Fibroblast of lung (primary cell): ENCODE measurements at regions not wholly inside any gene's neighbourhood (a gene's known extent, or its start where the extent isn't known, plus 50 kb on each side); places are given as distances from the start of the nearest gene placed in this dataset.

Source experiments
- DNase-seq, 2 donors: peaks; one replicate each; pipeline versions ENCODE4 v3.0.0 to v3.0.0-alpha.2; 2010; ENCODE audit warnings: low read depth in 2 of 2
- H2AFZ ChIP-seq: 2 replicates; pipeline ENCODE4 v1.5.1; 2012; ENCODE audit warnings: low read length, control low read depth, inconsistent platforms
- H3K27ac ChIP-seq: 2 replicates; pipeline ENCODE4 v1.5.1; 2011; ENCODE audit warnings: low read length, control low read depth; ENCODE audit not compliant: insufficient read depth
- H3K27me3 ChIP-seq: 2 replicates; pipeline ENCODE4 v1.5.1; 2011; ENCODE audit warnings: mild to moderate bottlenecking, low read length; ENCODE audit not compliant: control insufficient read depth, insufficient read depth
- H3K36me3 ChIP-seq: 2 replicates; pipeline ENCODE4 v1.5.1; 2011; ENCODE audit warnings: low read length; ENCODE audit not compliant: control insufficient read depth, insufficient read depth
- H3K4me1 ChIP-seq: 2 replicates; pipeline ENCODE4 v1.5.1; 2011; ENCODE audit warnings: low read length; ENCODE audit not compliant: control insufficient read depth, insufficient read depth; ENCODE audit errors: extremely low read depth
- H3K4me2 ChIP-seq: 2 replicates; pipeline ENCODE4 v1.5.1; 2011; ENCODE audit warnings: low read length, control low read depth; ENCODE audit not compliant: insufficient read depth; ENCODE audit errors: extremely low read depth
- H3K4me3 ChIP-seq, 4 experiments: fragments of 200-600 bp in 1 of 4; sonication (generic) in 1 of 4; replicated peaks in 1 of 4; 2 replicates each; pipeline ENCODE4 v1.5.1; 2011 to 2016; ENCODE audit warnings: low read length in 4 of 4, low read depth in 3 of 4, mild to moderate bottlenecking in 3 of 4, control low read depth in 2 of 4, inconsistent platforms in 1 of 4, mixed read lengths in 1 of 4; ENCODE audit not compliant: insufficient read depth in 1 of 4; ENCODE audit errors: control extremely low read depth in 1 of 4
- H3K79me2 ChIP-seq: 2 replicates; pipeline ENCODE4 v1.5.1; 2012; ENCODE audit warnings: mild to moderate bottlenecking, low read length, inconsistent platforms; ENCODE audit not compliant: control insufficient read depth, insufficient read depth
- H3K9ac ChIP-seq: 2 replicates; pipeline ENCODE4 v1.5.1; 2011; ENCODE audit warnings: mild to moderate bottlenecking, low read length, control low read depth; ENCODE audit not compliant: insufficient read depth
- H3K9me3 ChIP-seq: 2 replicates; pipeline ENCODE4 v1.5.1; 2012; ENCODE audit warnings: low read depth, low read length; ENCODE audit not compliant: control insufficient read depth, insufficient read depth
- H4K20me1 ChIP-seq: 2 replicates; pipeline ENCODE4 v1.5.1; 2011; ENCODE audit warnings: low read length; ENCODE audit not compliant: control insufficient read depth, insufficient read depth; ENCODE audit errors: extremely low read depth
- CTCF ChIP-seq, 2 donors: IDR thresholded peaks in 1 of 2; conservative IDR thresholded peaks in 1 of 2; 1 replicate in 1 of 2; 2 replicates in 1 of 2; pipeline ENCODE4 v1.5.1; 2011 to 2012; ENCODE audit warnings: low read length in 2 of 2, control low read depth in 1 of 2, inconsistent platforms in 1 of 2, low read depth in 1 of 2, mild to moderate bottlenecking in 1 of 2
- EZH2 ChIP-seq: IDR thresholded peaks from 2 replicates; pipeline ENCODE4 v1.5.1; 2012; ENCODE audit warnings: low read length, control low read depth, mild to moderate bottlenecking; ENCODE audit errors: missing control alignments

GRCh38 chr5:117649821-117650220 lies 1075.2 kb upstream of the SEMA6A start:
- Histone ChIP-seq H3K9me3 (no peaks in the 10 kb centered on the region), H3K9ac (no peak overlapping the region), H3K4me3 (no peak overlapping the region), H3K27ac (no peak overlapping the region), H2AFZ (no peak overlapping the region), H3K4me1 (no peaks in the 10 kb centered on the region), H4K20me1 (no peaks in the 10 kb centered on the region), H3K79me2 (no peaks in the 10 kb centered on the region), H3K4me2 (no peak overlapping the region), H3K36me3 (no peaks in the 10 kb centered on the region), H3K27me3 (no peaks in the 10 kb centered on the region)
- no peak for TF ChIP-seq CTCF (conservative IDR thresholded peaks at IDR 0.05 in 1 of 2, IDR thresholded peaks at IDR 0.05 in 1 of 2; ENCODE audit: low read depth in 1 of 2, low read length in 2 of 2)
- no peak for TF ChIP-seq EZH2
- DNase-seq, result no peak

GRCh38 chr5:117645400-117645799 lies 1070.8 kb upstream of the SEMA6A start:
- Histone ChIP-seq H4K20me1 (no peaks in the 10 kb centered on the region), H3K9me3 (no peaks in the 10 kb centered on the region), H3K79me2 (no peaks in the 10 kb centered on the region), H3K4me2 (no peak overlapping the region), H3K4me1 (no peaks in the 10 kb centered on the region), H3K36me3 (no peaks in the 10 kb centered on the region), H3K9ac (no peak overlapping the region), H3K27me3 (no peaks in the 10 kb centered on the region), H3K27ac (no peak overlapping the region), H2AFZ (no peak overlapping the region), H3K4me3 (no peak overlapping the region)
- no peak for DNase-seq
- no peak for TF ChIP-seq EZH2
- no peak for TF ChIP-seq CTCF (conservative IDR thresholded peaks at IDR 0.05 in 1 of 2, IDR thresholded peaks at IDR 0.05 in 1 of 2; ENCODE audit: low read depth in 1 of 2, low read length in 2 of 2)

GRCh38 chr5:117638581-117638980 lies 1064.0 kb upstream of the SEMA6A start:
- Histone ChIP-seq H3K9me3 (no peaks in the 10 kb centered on the region), H3K9ac (no peak overlapping the region), H3K4me2 (no peak overlapping the region), H3K36me3 (no peaks in the 10 kb centered on the region), H2AFZ (no peak overlapping the region), H3K79me2 (no peaks in the 10 kb centered on the region), H3K27me3 (no peaks in the 10 kb centered on the region), H4K20me1 (no peaks in the 10 kb centered on the region), H3K4me1 (no peaks in the 10 kb centered on the region), H3K27ac (no peak overlapping the region), H3K4me3 (no peak overlapping the region)
- TF ChIP-seq EZH2, result no peak
- no peak for TF ChIP-seq CTCF (conservative IDR thresholded peaks at IDR 0.05 in 1 of 2, IDR thresholded peaks at IDR 0.05 in 1 of 2; ENCODE audit: low read depth in 1 of 2, low read length in 2 of 2)
- DNase-seq, result no peak
